H9 (cell line): ENCODE measurements at regions not wholly inside any gene's neighbourhood (a gene's known extent, or its start where the extent isn't known, plus 50 kb on each side); places are given as distances from the start of the nearest gene placed in this dataset.

ENCODE experiments used
- DNase-seq: peaks from one replicate; pipeline ENCODE4 v3.0.0-alpha.2; 2017
- H2AFZ ChIP-seq: one replicate; pipeline ENCODE4 v1.6.1; 2013; ENCODE audit warnings: mild to moderate bottlenecking, low read length, control low read depth, moderate library complexity
- H2AK5ac ChIP-seq: 2 replicates; pipeline ENCODE4 v1.6.1; 2013; ENCODE audit warnings: low read length, control low read depth, mixed read lengths; ENCODE audit not compliant: insufficient read length
- H2BK120ac ChIP-seq: one replicate; pipeline ENCODE4 v1.6.1; 2013; ENCODE audit warnings: low read depth, mild to moderate bottlenecking, low read length, control low read depth, inconsistent platforms; ENCODE audit not compliant: poor library complexity, severe bottlenecking
- H2BK12ac ChIP-seq: 2 replicates; pipeline ENCODE4 v1.6.1; 2013; ENCODE audit warnings: low read length, control low read depth, mixed read lengths, low read depth; ENCODE audit not compliant: insufficient read length
- H2BK15ac ChIP-seq: 2 replicates; pipeline ENCODE4 v1.6.1; 2013; ENCODE audit warnings: low read depth, low read length, control low read depth
- H2BK20ac ChIP-seq: one replicate; pipeline ENCODE4 v1.6.1; 2013; ENCODE audit warnings: low read depth, mild to moderate bottlenecking, low read length, control low read depth, inconsistent platforms; ENCODE audit not compliant: poor library complexity, severe bottlenecking
- H2BK5ac ChIP-seq: 2 replicates; pipeline ENCODE4 v1.6.1; 2013; ENCODE audit warnings: low read length, control low read depth, mixed read lengths; ENCODE audit not compliant: insufficient read length
- H3K14ac ChIP-seq: 2 replicates; pipeline ENCODE4 v1.6.1; 2013; ENCODE audit warnings: low read length, control low read depth; ENCODE audit not compliant: insufficient read depth
- H3K18ac ChIP-seq: 2 replicates; pipeline ENCODE4 v1.6.1; 2013; ENCODE audit warnings: low read depth, mild to moderate bottlenecking, mixed read lengths, low read length, control low read depth; ENCODE audit not compliant: insufficient read length
- H3K23ac ChIP-seq: 2 replicates; pipeline ENCODE4 v1.6.1; 2013; ENCODE audit warnings: low read length, control low read depth, mixed read lengths, low read depth; ENCODE audit not compliant: insufficient read length
- H3K23me2 ChIP-seq: 2 replicates; pipeline ENCODE4 v1.6.1; 2013; ENCODE audit warnings: low read depth, mild to moderate bottlenecking, mixed read lengths, low read length, control low read depth; ENCODE audit not compliant: insufficient read length, poor library complexity, severe bottlenecking
- H3K27ac ChIP-seq: 2 replicates; pipeline ENCODE4 v1.5.1; 2013; ENCODE audit warnings: low read length, control low read depth, mixed read lengths, low read depth; ENCODE audit not compliant: insufficient read length
- H3K27me3 ChIP-seq: 2 replicates; pipeline ENCODE4 v1.6.1; 2013; ENCODE audit warnings: low read length, control low read depth, inconsistent platforms; ENCODE audit not compliant: insufficient read depth
- H3K4ac ChIP-seq: 2 replicates; pipeline ENCODE4 v1.6.1; 2013; ENCODE audit warnings: low read depth, mild to moderate bottlenecking, control low read depth, inconsistent platforms, low read length, moderate library complexity
- H3K4me1 ChIP-seq: 2 replicates; pipeline ENCODE4 v1.6.1; 2013; ENCODE audit warnings: low read length, control low read depth, inconsistent platforms; ENCODE audit not compliant: insufficient read depth
- H3K4me2 ChIP-seq: 2 replicates; pipeline ENCODE4 v1.6.1; 2013; ENCODE audit warnings: low read length, control low read depth, mixed read lengths; ENCODE audit not compliant: insufficient read length, insufficient read depth
- H3K56ac ChIP-seq: 2 replicates; pipeline ENCODE4 v1.6.1; 2013; ENCODE audit warnings: low read depth, mild to moderate bottlenecking, mixed read lengths, low read length, control low read depth; ENCODE audit not compliant: insufficient read length
- H3K79me1 ChIP-seq: 2 replicates; pipeline ENCODE4 v1.6.1; 2013; ENCODE audit warnings: low read depth, mild to moderate bottlenecking, moderate library complexity, low read length, control low read depth, inconsistent platforms; ENCODE audit not compliant: insufficient read depth, poor library complexity, severe bottlenecking
- H3K79me2 ChIP-seq: 2 replicates; pipeline ENCODE4 v1.6.1; 2013; ENCODE audit warnings: low read length, control low read depth, inconsistent platforms; ENCODE audit not compliant: insufficient read depth
- H3K9ac ChIP-seq: 2 replicates; pipeline ENCODE4 v1.6.1; 2013; ENCODE audit warnings: low read length, control low read depth, mixed read lengths; ENCODE audit not compliant: insufficient read length; ENCODE audit errors: extremely low read depth
- H3K9me3 ChIP-seq: one replicate; pipeline ENCODE4 v1.6.1; 2013; ENCODE audit warnings: low read depth, low read length, inconsistent platforms; ENCODE audit not compliant: control insufficient read depth
- H3T11ph ChIP-seq: one replicate; pipeline ENCODE4 v1.6.1; 2013; ENCODE audit warnings: mild to moderate bottlenecking, low read length, control low read depth, inconsistent platforms
- H4K20me1 ChIP-seq: one replicate; pipeline ENCODE4 v1.6.1; 2013; ENCODE audit not compliant: control insufficient read depth, insufficient read length, insufficient read depth
- H4K5ac ChIP-seq: 2 replicates; pipeline ENCODE4 v1.6.1; 2013; ENCODE audit warnings: low read depth, mild to moderate bottlenecking, mixed read lengths, low read length, control low read depth; ENCODE audit not compliant: insufficient read length
- H4K8ac ChIP-seq: replicated peaks from 2 replicates; pipeline ENCODE4 v1.6.1; 2013; ENCODE audit warnings: low read length, control low read depth, mixed read lengths, low read depth; ENCODE audit not compliant: insufficient read length
- H4K91ac ChIP-seq: 2 replicates; pipeline ENCODE4 v1.6.1; 2013; ENCODE audit warnings: low read depth, mild to moderate bottlenecking, moderate library complexity, mixed read lengths, low read length, control low read depth; ENCODE audit not compliant: insufficient read length
- H3K27ac Mint-ChIP-seq, 3 experiments: 2 replicates in 2 of 3; 3 replicates in 1 of 3; pipeline ENCODE4 v1.8.0; 2020 to 2021; ENCODE audit warnings: mixed read lengths in 3 of 3, mild to moderate bottlenecking in 1 of 3, moderate library complexity in 1 of 3
- H3K27me3 Mint-ChIP-seq: 2 replicates; pipeline ENCODE4 v1.8.0; 2021; ENCODE audit warnings: low read depth, mild to moderate bottlenecking, moderate library complexity, mixed read lengths
- H3K36me3 Mint-ChIP-seq, 3 experiments: 2 replicates in 2 of 3; 3 replicates in 1 of 3; pipeline ENCODE4 v1.8.0; 2020 to 2021; ENCODE audit warnings: low read depth in 3 of 3, mixed read lengths in 3 of 3; ENCODE audit not compliant: insufficient read depth in 1 of 3
- H3K4me1 Mint-ChIP-seq, 2 experiments: 2 replicates each; pipeline ENCODE4 v1.8.0; 2020; ENCODE audit warnings: mixed read lengths in 2 of 2
- H3K4me3 Mint-ChIP-seq, 2 experiments: 2 replicates in 1 of 2; 3 replicates in 1 of 2; pipeline ENCODE4 v1.8.0; 2020 to 2021; ENCODE audit warnings: mild to moderate bottlenecking in 2 of 2, mixed read lengths in 2 of 2, moderate library complexity in 1 of 2
- H3K9me3 Mint-ChIP-seq, 2 experiments: 2 replicates in 1 of 2; 3 replicates in 1 of 2; pipeline ENCODE4 v1.8.0; 2020; ENCODE audit warnings: mild to moderate bottlenecking in 2 of 2, mixed read lengths in 2 of 2, moderate library complexity in 1 of 2
- CTCF ChIP-seq: fragments of 200-600 bp; sonication (generic); conservative IDR thresholded peaks from 3 replicates; pipeline ENCODE4 v1.8.0; 2021; ENCODE audit warnings: antibody characterized with exemption, mild to moderate bottlenecking
- WGBS: extraction: QIAGEN DNeasy Blood & Tissue Kit; methylation state at CpG from one replicate; pipeline ENCODE4 v1.1.7; 2013; ENCODE audit warnings: missing lambda C conversion rate, low lambda C conversion rate, mixed read lengths; ENCODE audit not compliant: insufficient read length; ENCODE audit errors: extremely low coverage; 5-methylcytosine and 5-hydroxymethylcytosine counted together

- no CpG with 5 or more reads among the region's 8 CpGs for WGBS
- Mint-ChIP-seq H3K27ac (no peak overlapping the region; a peak in 1 of 7 replicates), H3K9me3 (no peaks in the 10 kb centered on the region), H3K27me3 (no peaks in the 10 kb centered on the region; the same call in 1 of the 2 replicates), H3K4me3 (no peak overlapping the region), H3K36me3 (no peaks in the 10 kb centered on the region), H3K4me1 (peaks cover 7 to 13% of the 10 kb centered on the region in 2 experiments)
- no peaks in the 10 kb centered on the region for H4K20me1 ChIP-seq
- H3K4me1 ChIP-seq = no peaks in the 10 kb centered on the region
- H2BK20ac ChIP-seq = no peak overlapping the region
- no peak overlapping the region for H3T11ph ChIP-seq
- no peak overlapping the region for H4K8ac ChIP-seq
- no peak overlapping the region for H3K56ac ChIP-seq
- H4K5ac ChIP-seq = no peak overlapping the region
- H3K23me2 ChIP-seq = no peaks in the 10 kb centered on the region
- no peak overlapping the region for H3K4ac ChIP-seq
- H2AFZ ChIP-seq = no peak overlapping the region
- peak; percentile 63 for DNase-seq
- H3K27me3 ChIP-seq = no peaks in the 10 kb centered on the region
- H3K9me3 ChIP-seq = no peaks in the 10 kb centered on the region
- H2BK120ac ChIP-seq = no peak overlapping the region
- TF ChIP-seq CTCF = peak; percentile 56
- no peak overlapping the region for H2BK15ac ChIP-seq
- H4K91ac ChIP-seq = no peak overlapping the region
- no peak overlapping the region for H2BK5ac ChIP-seq
- no peak overlapping the region for H3K23ac ChIP-seq
- no peaks in the 10 kb centered on the region for H3K79me2 ChIP-seq
- no peak overlapping the region for H2AK5ac ChIP-seq
- no peak overlapping the region for H3K4me2 ChIP-seq
- no peak overlapping the region for H3K9ac ChIP-seq
- no peaks in the 10 kb centered on the region for H3K79me1 ChIP-seq
- no peak overlapping the region for H3K27ac ChIP-seq
- no peak overlapping the region for H3K14ac ChIP-seq
- no peak overlapping the region for H3K18ac ChIP-seq
- no peak overlapping the region for H2BK12ac ChIP-seq
Measured at GRCh38 chr1:29876902-29877301, 640.6 kb downstream of the PTPRU start.
